GM12872 (cell line): ENCODE measurements at regions not wholly inside any gene's neighbourhood (a gene's known extent, or its start where the extent isn't known, plus 50 kb on each side); places are given as distances from the start of the nearest gene placed in this dataset.
A peak's percentile ranks its signal among the peaks of the same experiment; 100 is the strongest.

Experiments
- TF ChIP-seq, protein P1 (sequence below): IDR thresholded peaks from 3 replicates; pipeline ENCODE4 v1.5.1; 2011; ENCODE audit warnings: low read depth, mild to moderate bottlenecking, low read length, moderate library complexity; ENCODE audit not compliant: insufficient read depth

DNA sequence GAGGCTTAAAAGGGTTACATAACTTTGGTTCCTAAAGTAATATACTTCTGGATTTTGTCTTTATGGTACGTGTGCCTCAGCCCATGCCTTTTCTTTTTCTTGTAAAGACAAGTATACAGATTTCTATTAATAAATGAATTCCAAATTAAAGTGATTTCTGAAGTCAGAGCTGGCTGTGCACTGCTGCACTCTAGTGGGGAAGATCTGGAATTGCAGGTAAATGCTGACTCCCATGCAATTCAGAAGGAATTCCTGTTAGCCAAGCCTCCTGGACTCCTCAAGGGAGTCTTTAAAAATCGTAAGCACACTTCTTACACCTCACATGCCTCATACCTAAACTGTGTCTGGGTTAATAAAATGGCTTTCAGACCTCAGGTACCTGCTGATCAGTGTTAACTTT, 118.4 kb upstream of the SLC7A1 start:
- TF ChIP-seq, protein P1, sequence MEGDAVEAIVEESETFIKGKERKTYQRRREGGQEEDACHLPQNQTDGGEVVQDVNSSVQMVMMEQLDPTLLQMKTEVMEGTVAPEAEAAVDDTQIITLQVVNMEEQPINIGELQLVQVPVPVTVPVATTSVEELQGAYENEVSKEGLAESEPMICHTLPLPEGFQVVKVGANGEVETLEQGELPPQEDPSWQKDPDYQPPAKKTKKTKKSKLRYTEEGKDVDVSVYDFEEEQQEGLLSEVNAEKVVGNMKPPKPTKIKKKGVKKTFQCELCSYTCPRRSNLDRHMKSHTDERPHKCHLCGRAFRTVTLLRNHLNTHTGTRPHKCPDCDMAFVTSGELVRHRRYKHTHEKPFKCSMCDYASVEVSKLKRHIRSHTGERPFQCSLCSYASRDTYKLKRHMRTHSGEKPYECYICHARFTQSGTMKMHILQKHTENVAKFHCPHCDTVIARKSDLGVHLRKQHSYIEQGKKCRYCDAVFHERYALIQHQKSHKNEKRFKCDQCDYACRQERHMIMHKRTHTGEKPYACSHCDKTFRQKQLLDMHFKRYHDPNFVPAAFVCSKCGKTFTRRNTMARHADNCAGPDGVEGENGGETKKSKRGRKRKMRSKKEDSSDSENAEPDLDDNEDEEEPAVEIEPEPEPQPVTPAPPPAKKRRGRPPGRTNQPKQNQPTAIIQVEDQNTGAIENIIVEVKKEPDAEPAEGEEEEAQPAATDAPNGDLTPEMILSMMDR: peak; percentile 74

DNA sequence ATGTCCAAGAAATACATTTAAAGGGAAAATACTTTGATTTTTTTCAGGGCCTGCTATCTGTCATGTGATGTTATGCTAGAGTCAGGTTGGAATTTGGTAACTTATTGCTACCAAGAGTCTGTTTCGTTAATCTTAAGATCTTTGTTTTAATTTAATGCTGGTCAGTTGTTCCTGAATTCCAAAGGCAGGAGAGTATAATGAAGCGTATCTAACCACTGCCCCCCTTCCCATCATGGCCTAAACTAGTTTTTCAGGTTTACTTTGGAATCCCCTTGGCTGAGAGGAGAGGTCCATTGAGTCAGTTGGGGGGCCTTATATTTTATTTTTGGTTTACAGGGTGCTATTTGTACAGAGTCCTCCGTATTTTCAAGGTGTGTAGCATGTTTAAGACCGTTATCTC, 116.3 kb upstream of the SLC7A1 start:
- TF ChIP-seq, protein P1: no peak

DNA sequence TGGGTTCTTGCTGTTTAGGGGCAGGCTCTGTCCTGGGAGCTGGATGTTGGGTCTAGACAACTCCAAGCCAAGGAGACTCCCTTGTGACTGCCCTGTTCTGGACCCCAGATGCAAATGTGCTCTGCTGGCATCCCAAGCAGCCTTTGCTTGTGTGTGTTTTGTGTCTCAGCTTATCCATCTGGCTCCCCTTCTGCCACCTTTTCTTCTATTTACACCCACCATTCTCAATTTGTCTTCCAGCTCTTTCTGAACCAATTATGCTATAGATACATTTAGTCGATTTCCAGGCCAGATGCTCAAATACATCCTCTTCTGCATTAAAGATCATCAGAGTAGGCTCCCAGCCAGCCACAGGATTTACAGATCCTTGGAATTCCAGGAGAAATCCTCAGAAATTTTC, 115.0 kb upstream of the SLC7A1 start:
- TF ChIP-seq, protein P1: no peak

DNA sequence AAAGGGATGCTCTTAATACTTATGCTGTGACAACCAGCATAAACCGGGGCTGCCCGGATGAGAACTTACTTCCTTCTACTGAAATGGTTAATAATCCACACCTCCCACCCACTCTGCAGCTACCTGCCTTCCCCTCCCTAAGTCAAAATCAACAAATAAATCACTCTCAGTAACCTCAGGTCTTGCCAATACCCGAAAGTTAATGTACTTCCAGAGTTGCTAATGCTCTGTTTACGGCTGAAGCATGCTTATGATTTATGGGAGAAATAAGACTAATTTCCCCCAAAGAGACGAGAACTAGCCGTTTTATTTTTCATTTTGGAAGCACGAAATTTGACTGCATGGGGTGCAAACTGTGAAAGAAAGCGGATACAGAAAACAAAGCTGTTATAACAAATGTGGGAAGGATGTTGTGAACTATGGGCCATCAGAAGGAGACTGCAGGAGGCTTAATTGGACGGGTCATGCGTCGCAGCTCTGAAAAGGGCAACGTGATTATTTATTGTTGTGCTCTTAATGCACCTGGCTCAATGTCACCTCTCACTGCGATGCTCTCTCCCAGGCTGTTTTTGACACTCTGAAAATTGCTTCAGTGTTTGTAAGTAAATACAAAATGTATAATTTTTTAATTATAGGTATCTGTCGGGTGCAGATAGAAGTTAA, 114.0 kb upstream of the SLC7A1 start:
- TF ChIP-seq, protein P1: no peak

DNA sequence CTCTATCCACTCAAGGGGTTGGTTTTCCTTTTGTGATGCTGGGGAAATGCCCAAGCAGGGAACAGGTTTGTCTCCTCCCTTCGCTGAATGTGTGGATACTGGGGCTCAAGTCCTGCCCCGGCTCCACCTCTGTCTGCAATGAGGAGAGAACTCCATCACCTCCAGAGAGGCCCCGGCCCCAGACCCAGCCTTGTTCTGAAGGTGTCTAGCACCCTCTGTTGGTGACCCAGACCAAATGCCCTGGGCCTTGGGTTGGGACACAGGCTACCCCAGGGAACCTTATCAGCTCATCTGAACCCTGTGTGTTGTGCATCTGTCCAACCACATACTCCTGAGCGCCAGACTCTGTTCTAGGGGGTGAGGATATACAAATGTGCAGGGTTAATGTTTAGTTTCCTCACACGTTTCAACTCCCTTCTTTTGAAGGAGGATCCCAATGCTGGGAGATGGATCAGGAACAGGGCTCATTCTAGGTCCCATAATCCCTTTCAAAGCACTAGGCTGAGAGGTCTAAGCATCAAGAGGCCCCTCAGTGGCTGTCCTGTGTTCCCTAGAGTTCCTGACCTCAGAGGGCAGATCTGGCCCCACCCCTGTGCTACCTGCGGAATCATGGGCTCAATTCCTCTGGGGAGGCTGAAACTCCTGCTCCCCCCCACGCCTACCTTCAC, 112.5 kb upstream of the SLC7A1 start:
- TF ChIP-seq, protein P1: peak; percentile 80

DNA sequence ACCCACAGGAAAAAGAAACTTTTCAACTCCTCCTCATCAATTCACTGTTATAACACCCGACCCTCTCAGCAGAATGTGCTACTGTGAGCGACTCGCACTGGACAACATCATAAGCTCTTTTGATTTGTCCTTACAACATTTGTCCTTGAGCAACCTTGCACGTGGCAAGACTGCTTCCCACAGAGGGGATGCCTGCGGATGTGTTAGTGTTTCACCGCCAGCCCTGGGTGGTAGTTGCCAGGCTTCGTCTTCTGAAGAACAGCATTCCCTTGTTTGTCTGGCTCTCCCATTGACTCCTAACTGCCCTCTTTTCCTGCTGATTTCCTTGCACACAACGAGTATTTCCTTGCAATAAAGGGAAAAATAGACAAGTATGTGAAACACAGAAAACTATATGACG, 111.4 kb upstream of the SLC7A1 start:
- TF ChIP-seq, protein P1: no peak

DNA sequence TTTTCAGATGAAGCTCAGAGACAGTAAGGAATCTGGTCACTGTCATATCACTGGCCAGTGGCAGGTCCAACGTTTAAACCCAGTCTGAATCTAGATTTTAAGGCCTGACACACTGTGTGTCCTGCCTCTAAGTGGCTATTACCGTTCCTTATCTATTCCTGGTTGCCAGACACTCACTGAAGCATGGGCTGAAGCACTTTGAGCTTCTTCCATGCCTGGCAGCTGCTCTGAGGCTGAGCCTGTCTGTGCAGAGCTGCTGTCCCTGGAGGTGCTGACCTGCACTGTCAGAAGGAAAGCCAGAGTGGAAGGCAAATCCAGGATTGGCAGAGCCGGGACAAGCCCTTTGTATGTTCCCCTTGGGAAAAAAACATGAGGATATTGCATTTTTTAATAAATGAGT, 109.2 kb upstream of the SLC7A1 start:
- TF ChIP-seq, protein P1: no peak
